Fibroblast of mammary gland (primary cell): ENCODE measurements at regions not wholly inside any gene's neighbourhood (a gene's known extent, or its start where the extent isn't known, plus 50 kb on each side); places are given as distances from the start of the nearest gene placed in this dataset.

Experiments used
- DNase-seq: peaks from one replicate; pipeline ENCODE4 v3.0.0-alpha.2; 2010; ENCODE audit warnings: low read depth
- H3K4me3 ChIP-seq: 2 replicates; pipeline ENCODE4 v1.5.1; 2011; ENCODE audit warnings: low read depth, mild to moderate bottlenecking, low read length, moderate library complexity; ENCODE audit not compliant: control insufficient read depth
- CTCF ChIP-seq: conservative IDR thresholded peaks from 2 replicates; pipeline ENCODE4 v1.5.1; 2011; ENCODE audit warnings: low read depth, low read length, inconsistent platforms; ENCODE audit not compliant: control insufficient read depth, insufficient read depth

- H3K4me3 ChIP-seq, result no peak overlapping the region
- no peak for DNase-seq
- no peak for TF ChIP-seq CTCF
These were observed 315.6 kb downstream of the PCDH7 start for GRCh38 chr4:31035761-31036160.

DNA sequence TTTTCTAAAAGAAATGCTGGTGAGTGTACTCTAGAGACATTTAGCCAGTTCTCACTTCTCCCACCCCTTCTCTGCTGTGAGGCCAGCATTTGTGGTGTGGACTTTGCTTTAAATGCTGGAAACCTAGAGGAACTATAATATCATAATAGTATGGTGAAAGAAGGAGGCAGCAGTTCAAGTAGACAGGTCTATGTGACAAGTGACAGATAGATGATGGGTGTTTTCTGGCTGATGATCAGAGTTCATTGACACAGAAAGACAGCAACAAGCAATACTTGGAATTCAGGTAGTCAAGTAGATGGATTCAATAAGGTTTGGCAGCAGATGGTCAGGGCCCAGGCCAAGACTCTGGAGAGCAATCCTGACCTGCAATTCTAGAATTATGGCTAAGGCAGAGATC lies 317.5 kb downstream of the PCDH7 start:
- no peak for DNase-seq
- no peak for TF ChIP-seq CTCF
- H3K4me3 ChIP-seq, result no peak overlapping the region

GRCh38 chr4:31039382-31039781 lies 319.2 kb downstream of the PCDH7 start:
- no peak for DNase-seq
- H3K4me3 ChIP-seq, result no peak overlapping the region
- TF ChIP-seq CTCF, result no peak

GRCh38 chr4:31040106-31040505 lies 319.9 kb downstream of the PCDH7 start:
- no peak overlapping the region for H3K4me3 ChIP-seq
- no peak for TF ChIP-seq CTCF
- no peak for DNase-seq

DNA sequence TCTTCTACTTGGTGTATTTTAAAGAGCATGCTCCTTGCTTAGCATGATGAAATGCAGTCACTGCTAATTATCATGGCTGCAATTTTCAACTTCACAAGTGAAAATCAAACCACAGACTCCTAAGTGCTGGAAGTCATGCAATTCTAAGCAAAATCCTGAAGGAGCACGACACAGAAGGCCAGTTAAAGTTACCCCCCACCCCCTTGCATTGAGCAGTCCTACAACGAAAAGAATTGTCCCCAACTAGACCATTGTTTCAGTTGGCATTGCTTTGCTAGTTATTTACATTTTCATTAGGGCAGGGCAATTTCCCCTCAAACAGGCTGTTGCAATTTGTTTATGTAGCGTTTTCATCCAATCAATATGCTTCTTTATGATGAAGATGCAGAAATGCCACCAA lies 321.2 kb downstream of the PCDH7 start:
- no peak for TF ChIP-seq CTCF
- no peak for DNase-seq
- no peak overlapping the region for H3K4me3 ChIP-seq

- no peak for DNase-seq
- TF ChIP-seq CTCF, result no peak
- no peak overlapping the region for H3K4me3 ChIP-seq
These were observed 321.7 kb downstream of the PCDH7 start for GRCh38 chr4:31041853-31042252.

GRCh38 chr4:31043382-31044062 lies 323.4 kb downstream of the PCDH7 start:
- no peak for DNase-seq
- H3K4me3 ChIP-seq, result no peak overlapping the region
- no peak for TF ChIP-seq CTCF
